GM12872 (cell line): ENCODE measurements at regions not wholly inside any gene's neighbourhood (a gene's known extent, or its start where the extent isn't known, plus 50 kb on each side); places are given as distances from the start of the nearest gene placed in this dataset.

Experiments used
- CTCF ChIP-seq: IDR thresholded peaks from 3 replicates; pipeline ENCODE4 v1.5.1; 2011; ENCODE audit warnings: low read depth, mild to moderate bottlenecking, low read length, moderate library complexity; ENCODE audit not compliant: insufficient read depth

GRCh38 chr3:80612366-80612765 is 844.6 kb upstream of the ROBO1 start:
- no peak for TF ChIP-seq CTCF

GRCh38 chr3:80606073-80606472 is 838.3 kb upstream of the ROBO1 start:
- TF ChIP-seq CTCF = no peak

GRCh38 chr3:80601479-80601878 is 833.7 kb upstream of the ROBO1 start:
- TF ChIP-seq CTCF = no peak

- TF ChIP-seq CTCF = no peak
Measured at GRCh38 chr3:80592792-80593191, 825.0 kb upstream of the ROBO1 start.

GRCh38 chr3:80586338-80586737 is 818.5 kb upstream of the ROBO1 start:
- TF ChIP-seq CTCF = no peak

- TF ChIP-seq CTCF = no peak
Measured at GRCh38 chr3:80580146-80580545, 812.3 kb upstream of the ROBO1 start.

GRCh38 chr3:80564391-80564790 is 796.6 kb upstream of the ROBO1 start:
- no peak for TF ChIP-seq CTCF

GRCh38 chr3:80559701-80560100 is 791.9 kb upstream of the ROBO1 start:
- TF ChIP-seq CTCF = peak; percentile 21; the same call in 1 of the 3 replicates
